Heart right ventricle (tissue), 16 donors: ENCODE measurements at regions not wholly inside any gene's neighbourhood (a gene's known extent, or its start where the extent isn't known, plus 50 kb on each side); places are given as distances from the start of the nearest gene placed in this dataset.

Source experiments
- ATAC-seq, 8 donors: fragments of 200-7000 bp; cut with Tn5 transposase; one replicate each; pipeline ENCODE4 v1.9.1; 2020; ENCODE audit warnings: mild to moderate bottlenecking in 8 of 8, moderate library complexity in 8 of 8, moderate number of reproducible peaks in 1 of 8
- DNase-seq, 2 donors: peaks; one replicate each; pipeline ENCODE4 v3.0.0-alpha.2; 2020
- H3K27ac ChIP-seq, 10 donors: fragments of 200-600 bp; sonication (generic) in 2 of 10; one replicate each; pipeline versions ENCODE4 v1.5.0 to v1.8.0; 2020 to 2022; ENCODE audit warnings: mild to moderate bottlenecking in 3 of 10
- H3K27me3 ChIP-seq, 7 donors: fragments of 200-600 bp; one replicate each; pipeline ENCODE4 v1.8.0; 2021 to 2022; ENCODE audit warnings: mild to moderate bottlenecking in 2 of 7
- H3K36me3 ChIP-seq, 9 donors: fragments of 200-600 bp; sonication (generic) in 1 of 9; one replicate each; pipeline versions ENCODE4 v1.5.0 to v1.8.0; 2020 to 2022; ENCODE audit warnings: mild to moderate bottlenecking in 2 of 9
- H3K4me1 ChIP-seq, 9 donors: fragments of 200-600 bp; sonication (generic) in 1 of 9; one replicate each; pipeline versions ENCODE4 v1.5.0 to v1.8.0; 2020 to 2022; ENCODE audit warnings: mild to moderate bottlenecking in 4 of 9
- H3K4me3 ChIP-seq, 10 donors: fragments of 200-600 bp; sonication (generic) in 2 of 10; one replicate each; pipeline versions ENCODE4 v1.5.0 to v1.8.0; 2020 to 2022; ENCODE audit warnings: mild to moderate bottlenecking in 7 of 10, moderate library complexity in 2 of 10
- H3K9me3 ChIP-seq, 11 donors: fragments of 200-600 bp in 10 of 11; sonication (generic) in 2 of 11; one replicate each; pipeline versions ENCODE4 v1.5.0 to v1.8.0; 2013 to 2022; ENCODE audit warnings: mild to moderate bottlenecking in 2 of 11, control low read depth in 1 of 11, moderate library complexity in 1 of 11
- WGBS, 2 donors: extraction: QIAGEN DNeasy Blood & Tissue Kit; methylation state at CpG; one replicate each; pipeline ENCODE4 v1.1.7; 2013; ENCODE audit warnings: inconsistent platforms in 1 of 2; 5-methylcytosine and 5-hydroxymethylcytosine counted together
- intact Hi-C, 10 donors: fragments of 100-400 bp; cut with DNase I; formaldehyde crosslinking; loops; one replicate each; pipeline versions ENCODE4 v1.11.1 to v1.14.2; 2022
- TF ChIP-seq, protein P1 (sequence below), 9 donors: fragments of 200-600 bp; sonication (generic) in 2 of 9; IDR thresholded peaks; one replicate each; pipeline versions ENCODE4 v1.5.0 to v1.8.0; 2021 to 2022; ENCODE audit warnings: antibody characterized with exemption in 9 of 9, mild to moderate bottlenecking in 5 of 9, moderate library complexity in 1 of 9
- donor health status: Arrhythmogenic right ventricular cardiomyopathy.
- donor health status: ischemic (EF 13 %, LVEDD 7.1; RV severe dilation, severe dysfunction).
- donor health status: healthy with polysubstance abuse.
- donor health status: DM: no; HTN: yes; CAD: no.
- donor health status: DM: no; HTN: no; CAD: no.
- donor health status: ischemic (EF 25% LVEDD 6.9; RV normal size, moderate dysfunction).
- donor health status: ischemic (EF 25% LVEDD 5.7; RV mildly dilated, moderate dysfunction).
- donor health status: healthy.
- donor health status: DM: yes; HTN: yes; CAD: no.
- donor health status: Ischemic cardiomyopathy.
- donor health status: ischemic (EF 35%, LVEDD 5.7; RV mildly dilated, moderate dysfunction).
- donor health status: nonischemic (EF 11% LVEDD 7.7; RV severe dilation, severe dysfunction).
- donor health status: DM: yes; HTN: yes; CAD: no.
- donor health status: PGD.
- donor health status: ischemic (EF 29% LVEDD 5.4; RV normal size, mild dysfunction).
- donor health status: nonischemic (EF 23%, LVEDD 6.1; RV moderate dilation, normal function).

DNA sequence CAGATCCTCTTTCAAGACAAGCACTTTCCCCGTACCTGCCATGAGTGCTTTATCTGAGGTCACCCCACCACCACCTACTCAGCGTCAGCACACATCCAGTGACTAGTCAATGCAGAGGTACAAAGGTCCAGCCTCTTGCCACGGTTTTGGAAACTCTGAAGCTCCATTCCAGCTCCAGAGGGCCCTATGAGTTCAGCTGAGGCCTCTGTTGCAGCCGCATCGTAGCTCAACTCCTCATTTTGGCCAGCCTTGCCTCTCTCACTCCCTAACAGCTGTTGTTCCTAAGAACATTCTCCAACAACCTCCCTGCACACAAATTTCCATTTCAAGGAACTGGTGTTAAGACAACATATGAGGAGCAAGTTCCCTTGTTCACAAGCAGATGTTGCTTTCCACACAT, 405.1 kb upstream of the PROK2 start:
- no peaks in the 10 kb centered on the region for H3K36me3 ChIP-seq
- TF ChIP-seq, protein P1, sequence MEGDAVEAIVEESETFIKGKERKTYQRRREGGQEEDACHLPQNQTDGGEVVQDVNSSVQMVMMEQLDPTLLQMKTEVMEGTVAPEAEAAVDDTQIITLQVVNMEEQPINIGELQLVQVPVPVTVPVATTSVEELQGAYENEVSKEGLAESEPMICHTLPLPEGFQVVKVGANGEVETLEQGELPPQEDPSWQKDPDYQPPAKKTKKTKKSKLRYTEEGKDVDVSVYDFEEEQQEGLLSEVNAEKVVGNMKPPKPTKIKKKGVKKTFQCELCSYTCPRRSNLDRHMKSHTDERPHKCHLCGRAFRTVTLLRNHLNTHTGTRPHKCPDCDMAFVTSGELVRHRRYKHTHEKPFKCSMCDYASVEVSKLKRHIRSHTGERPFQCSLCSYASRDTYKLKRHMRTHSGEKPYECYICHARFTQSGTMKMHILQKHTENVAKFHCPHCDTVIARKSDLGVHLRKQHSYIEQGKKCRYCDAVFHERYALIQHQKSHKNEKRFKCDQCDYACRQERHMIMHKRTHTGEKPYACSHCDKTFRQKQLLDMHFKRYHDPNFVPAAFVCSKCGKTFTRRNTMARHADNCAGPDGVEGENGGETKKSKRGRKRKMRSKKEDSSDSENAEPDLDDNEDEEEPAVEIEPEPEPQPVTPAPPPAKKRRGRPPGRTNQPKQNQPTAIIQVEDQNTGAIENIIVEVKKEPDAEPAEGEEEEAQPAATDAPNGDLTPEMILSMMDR (IDR thresholded peaks at IDR 0.05): no peak
- no peaks in the 10 kb centered on the region for H3K27me3 ChIP-seq
- no peak overlapping the region for H3K4me3 ChIP-seq
- peaks cover 0 to 13% (median 0%) of the 10 kb centered on the region in 9 donors for H3K4me1 ChIP-seq
- DNase-seq (no peak), ATAC-seq (peak in 4 of 8 donors; percentile 33 to 62 (median 44))
- intact Hi-C loops: no loop called here
- WGBS, 2 donors: 83 to 85% methylated on average over 5 of the region's 5 CpGs
- no peak overlapping the region for H3K27ac ChIP-seq
- peaks cover 0 to 17% (median 4%) of the 10 kb centered on the region in 11 donors for H3K9me3 ChIP-seq

DNA sequence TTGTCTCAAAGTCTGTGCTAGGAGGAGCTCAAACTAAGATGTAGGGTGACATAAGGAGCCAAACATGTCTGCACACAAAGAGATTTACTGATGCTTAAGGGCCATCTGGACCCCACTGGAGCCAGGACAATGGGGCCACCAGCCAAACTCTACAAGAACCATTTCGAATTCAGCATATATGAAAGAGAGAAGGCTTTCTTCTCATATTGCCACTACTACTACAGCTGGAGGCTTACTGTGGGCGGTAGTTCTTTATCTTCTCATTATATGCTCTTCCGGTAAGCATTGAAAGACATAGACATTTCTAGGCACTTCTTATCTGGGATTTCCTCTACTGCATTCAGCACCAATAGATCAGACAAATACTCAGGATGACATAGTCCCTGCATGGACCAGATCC, 404.4 kb upstream of the PROK2 start:
- Histone ChIP-seq H3K36me3 (no peaks in the 10 kb centered on the region), H3K9me3 (peaks cover 0 to 17% (median 4%) of the 10 kb centered on the region in 11 donors), H3K27me3 (no peaks in the 10 kb centered on the region), H3K27ac (no peak overlapping the region), H3K4me1 (peaks cover 0 to 13% (median 0%) of the 10 kb centered on the region in 9 donors), H3K4me3 (no peak overlapping the region)
- TF ChIP-seq, protein P1 (IDR thresholded peaks at IDR 0.05): no peak
- intact Hi-C loops: no loop called here
- DNase-seq: no peak
- WGBS, 2 donors: 83 to 85% methylated on average over 3 of the region's 3 CpGs
- no peak for ATAC-seq

DNA sequence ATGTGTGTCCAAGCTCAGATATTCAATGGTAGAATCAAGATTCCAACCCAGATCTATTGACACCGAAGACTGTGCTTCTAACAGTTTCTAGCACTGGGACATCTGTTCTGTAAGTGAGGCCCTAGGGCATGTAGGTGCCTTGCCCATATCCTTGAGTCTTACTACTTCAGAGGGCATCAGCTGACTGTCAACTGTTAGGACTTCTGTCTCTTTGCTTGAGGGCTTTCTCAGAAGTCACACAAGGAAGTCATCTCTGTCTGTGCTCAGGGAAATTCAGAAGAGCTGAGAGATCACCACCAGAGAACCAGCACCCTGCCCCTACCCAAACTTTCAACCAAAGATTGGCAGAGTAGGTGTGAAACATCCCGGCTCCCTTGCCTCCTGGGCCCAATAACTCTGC, 403.6 kb upstream of the PROK2 start:
- no peak for DNase-seq
- Histone ChIP-seq H3K4me1 (peaks cover 0 to 13% (median 0%) of the 10 kb centered on the region in 9 donors), H3K27ac (no peak overlapping the region), H3K9me3 (peaks cover 0 to 23% (median 4%) of the 10 kb centered on the region in 11 donors), H3K4me3 (no peak overlapping the region), H3K27me3 (no peaks in the 10 kb centered on the region), H3K36me3 (no peaks in the 10 kb centered on the region)
- 99 to 100% methylated on average over 2 of the region's 2 CpGs for WGBS, 2 donors
- no peak for ATAC-seq
- TF ChIP-seq, protein P1 (IDR thresholded peaks at IDR 0.05): no peak
- intact Hi-C loops: no loop called here

DNA sequence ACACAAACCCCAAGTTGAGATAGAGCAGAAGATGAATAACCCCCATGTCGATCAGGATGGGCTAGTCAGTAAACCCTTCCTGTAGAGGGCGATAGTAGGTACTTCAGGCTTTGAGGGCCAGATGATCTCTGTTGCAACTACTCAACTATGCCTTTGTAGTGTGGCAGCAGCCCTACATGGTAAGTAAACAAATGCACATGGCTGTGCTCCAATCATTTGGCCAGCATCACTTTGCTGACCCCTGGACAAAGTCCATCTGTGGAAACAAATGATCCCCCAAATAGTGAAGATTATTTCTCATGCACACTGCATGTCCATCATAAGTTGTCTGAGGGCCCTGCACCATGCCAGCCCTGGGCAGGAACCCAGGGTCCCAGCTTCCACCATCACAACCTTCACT, 402.2 kb upstream of the PROK2 start:
- intact Hi-C loops: no loop called here
- Histone ChIP-seq H3K27me3 (no peaks in the 10 kb centered on the region), H3K9me3 (peaks cover 0 to 19% (median 0%) of the 10 kb centered on the region in 11 donors), H3K4me3 (no peak overlapping the region), H3K4me1 (peaks cover 0 to 20% (median 0%) of the 10 kb centered on the region in 9 donors), H3K27ac (no peak overlapping the region), H3K36me3 (no peaks in the 10 kb centered on the region)
- TF ChIP-seq, protein P1 (IDR thresholded peaks at IDR 0.05): peak in 1 of 9 donors; percentile 8
- ATAC-seq (no peak), DNase-seq (no peak)
- WGBS, 2 donors: 89 to 95% methylated on average over 2 of the region's 2 CpGs
